ENCODE measurements at regions not wholly inside any gene's neighbourhood (a gene's known extent, or its start where the extent isn't known, plus 50 kb on each side); places are given as distances from the start of the nearest gene placed in this dataset.
A peak's percentile ranks its signal among the peaks of the same experiment; 100 is the strongest.

- DNase-seq = no peak
Observed at GRCh38 chr6:6704103-6705060, 115.9 kb downstream of the LY86 start.

DNA sequence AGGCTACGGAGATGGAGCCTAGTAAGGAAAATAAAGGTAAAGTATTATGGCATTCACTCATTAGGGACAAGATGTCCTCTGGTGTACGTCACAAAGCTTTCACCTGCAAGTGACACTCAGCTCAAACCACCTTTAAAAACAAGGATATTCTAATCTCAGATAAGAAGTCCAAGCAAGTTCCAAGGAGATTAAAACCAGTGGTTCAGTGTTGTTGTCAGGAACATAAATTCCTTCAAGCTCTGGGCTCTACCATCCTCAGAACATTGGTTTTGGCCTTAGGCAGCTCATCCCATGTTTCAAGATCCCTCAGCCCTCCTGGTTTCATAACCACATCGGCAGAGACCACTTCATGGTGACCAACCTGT, 116.5 kb downstream of the LY86 start:
- no peak for DNase-seq

- no peak for DNase-seq
Observed at GRCh38 chr6:6705915-6706675, 117.6 kb downstream of the LY86 start.

GRCh38 chr6:6707143-6707542, 118.6 kb downstream of the LY86 start:
- no peak for DNase-seq

GRCh38 chr6:6709106-6709505, 120.6 kb downstream of the LY86 start:
- no peak for DNase-seq

DNA sequence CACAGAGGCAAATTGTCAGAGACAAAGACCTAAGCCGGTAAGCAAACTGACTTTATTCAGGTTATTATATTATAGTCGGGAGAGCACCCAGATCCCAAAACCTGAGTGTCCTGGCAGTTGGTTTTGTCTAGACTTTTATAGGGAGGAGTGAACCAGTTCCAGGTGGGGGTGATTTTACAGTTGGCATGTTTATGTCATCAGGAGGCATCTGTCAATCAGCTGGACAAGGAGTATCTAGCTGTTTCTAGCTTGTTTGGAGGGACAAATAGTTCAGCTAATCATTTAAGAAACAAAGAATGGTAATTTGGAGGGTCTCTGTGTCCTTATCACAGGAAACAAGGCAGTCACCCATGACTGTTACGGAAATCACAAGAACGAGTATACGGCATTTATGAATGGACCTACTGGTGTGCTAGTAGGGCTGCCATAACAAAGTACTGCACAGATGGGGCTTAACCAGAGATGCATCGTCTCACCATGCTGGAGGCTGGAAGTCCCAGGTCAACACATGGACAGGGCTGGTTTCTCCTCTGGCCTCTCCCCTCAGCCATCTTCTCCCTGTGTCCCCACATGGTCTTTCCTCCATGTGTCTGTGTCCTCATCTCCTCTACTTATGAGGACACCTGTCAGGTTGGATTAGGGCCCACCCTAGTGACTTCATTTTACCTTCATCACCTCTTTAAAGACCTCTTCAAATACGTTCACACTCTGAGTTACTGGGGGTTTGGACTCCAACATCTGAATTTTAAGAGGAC, 122.7 kb downstream of the LY86 start:
- no peak for DNase-seq

GRCh38 chr6:6711832-6712448, 123.4 kb downstream of the LY86 start:
- DNase-seq = peak; percentile 54

DNA sequence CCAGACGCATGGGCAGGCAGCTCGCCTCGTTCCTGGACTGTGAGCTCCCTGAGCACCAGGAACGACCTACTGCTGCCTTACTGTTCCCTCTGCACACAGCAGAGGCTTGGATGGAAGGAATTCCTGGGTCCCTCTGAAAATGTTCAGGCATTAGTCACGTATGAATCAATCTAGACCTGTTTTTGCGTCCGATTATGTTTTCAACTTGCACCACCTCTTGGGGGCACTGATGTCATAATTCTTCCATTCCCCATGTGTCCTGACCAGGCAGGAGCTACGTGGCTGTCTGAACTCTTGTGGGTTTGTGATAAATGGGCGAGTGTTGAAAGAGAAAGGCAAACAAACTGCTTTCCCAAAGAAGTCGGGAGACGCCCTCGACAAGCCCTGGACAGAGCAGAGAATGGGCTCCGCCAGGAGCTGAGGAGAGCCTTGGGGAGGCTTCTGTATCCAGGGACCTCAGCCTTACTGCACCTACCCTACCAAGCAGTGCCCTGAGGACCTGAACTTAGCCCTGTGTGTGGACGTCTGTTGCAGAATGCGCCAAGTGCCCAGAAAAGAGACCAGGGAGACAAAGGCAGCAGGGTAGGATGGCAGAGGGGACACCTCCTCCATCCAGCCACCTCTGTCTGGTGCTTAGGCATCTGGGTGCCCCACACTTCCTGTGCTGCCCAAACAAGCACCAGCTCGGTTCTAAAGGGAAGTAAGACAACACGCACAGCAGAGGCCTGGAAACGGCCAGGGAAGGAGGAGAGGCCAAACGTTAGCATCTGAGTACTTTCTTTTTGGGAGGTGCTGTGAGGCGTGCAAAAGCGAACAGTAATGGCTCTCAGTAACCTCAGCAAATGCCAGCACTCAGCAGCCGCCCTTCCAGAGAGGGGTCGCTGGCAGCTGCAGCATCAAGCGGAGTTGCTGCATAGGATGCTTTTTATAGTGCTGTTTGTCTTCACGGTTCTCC, 124.2 kb downstream of the LY86 start:
- DNase-seq = peak; percentile 63

- no peak for DNase-seq
Observed at GRCh38 chr6:6713657-6714056, 125.1 kb downstream of the LY86 start.

- DNase-seq = peak; percentile 72
Observed at GRCh38 chr6:6714118-6714897, 125.8 kb downstream of the LY86 start.

GRCh38 chr6:6714953-6715352, 126.4 kb downstream of the LY86 start:
- DNase-seq = no peak

GRCh38 chr6:6715465-6715864, 126.9 kb downstream of the LY86 start:
- DNase-seq = no peak

- no peak for DNase-seq
Observed at GRCh38 chr6:6716998-6717763, 128.7 kb downstream of the LY86 start.

GRCh38 chr6:6717953-6718352, 129.4 kb downstream of the LY86 start:
- DNase-seq = peak; percentile 70

DNA sequence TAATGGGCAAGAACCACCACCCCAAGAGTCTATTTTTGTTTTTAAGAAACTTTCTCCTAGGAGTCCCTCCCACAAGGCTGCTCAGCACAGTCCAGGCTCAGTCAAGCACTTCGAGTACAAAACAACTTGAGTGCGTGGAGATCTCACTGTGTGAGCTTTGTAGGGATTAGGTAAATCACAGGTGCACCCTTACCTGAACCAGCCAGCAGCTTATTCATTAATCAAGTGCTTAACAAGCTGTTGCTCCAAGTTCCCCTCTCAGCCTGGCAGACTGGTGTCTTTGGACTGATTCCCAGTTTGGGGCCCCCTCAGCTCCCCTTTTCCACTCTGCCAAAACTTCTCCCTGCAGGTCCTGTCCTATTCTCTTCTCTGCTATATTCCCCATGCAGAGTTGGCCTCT, 133.1 kb downstream of the LY86 start:
- no peak for DNase-seq

- no peak for DNase-seq
Observed at GRCh38 chr6:6722195-6722594, 133.7 kb downstream of the LY86 start.

GRCh38 chr6:6723361-6723760, 134.8 kb downstream of the LY86 start:
- DNase-seq = no peak

DNA sequence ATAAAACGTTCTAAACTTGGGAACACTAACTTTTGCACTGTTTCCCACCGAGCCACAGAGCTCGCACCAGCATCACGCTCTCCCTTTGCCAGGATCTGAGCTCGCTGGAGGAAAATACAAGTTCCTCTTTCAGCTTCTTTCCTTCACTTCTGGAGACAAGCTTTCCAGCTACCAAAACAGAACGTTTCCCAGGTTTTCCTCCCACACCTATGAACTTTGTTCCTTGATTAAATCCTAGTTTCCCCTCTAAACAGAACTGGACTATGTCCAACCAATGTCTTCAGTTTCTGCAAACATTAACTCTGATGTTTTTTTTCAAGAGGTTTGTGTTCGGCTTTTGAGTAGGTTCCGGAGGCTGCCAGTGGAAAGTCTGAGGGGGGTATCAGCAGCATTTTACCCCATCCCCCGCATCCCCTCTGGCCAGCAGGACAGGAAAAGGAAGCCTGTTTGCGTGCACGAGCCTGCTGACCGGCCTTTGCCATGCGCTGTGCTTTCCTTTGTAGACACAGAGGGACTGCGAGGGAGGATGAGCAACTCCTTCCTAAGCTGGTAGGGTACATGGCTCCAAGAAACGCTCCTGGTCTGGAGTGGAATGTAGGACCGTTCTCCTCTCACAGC, 135.5 kb downstream of the LY86 start:
- DNase-seq = peak; percentile 82

Measured in femur (tissue), 1 donor.